Suprapubic skin (tissue), 4 donors: ENCODE measurements at regions not wholly inside any gene's neighbourhood (a gene's known extent, or its start where the extent isn't known, plus 50 kb on each side); places are given as distances from the start of the nearest gene placed in this dataset.

Experiments used
- EP300 ChIP-seq: sonication (generic); formaldehyde crosslinking; IDR thresholded peaks from one replicate; pipeline ENCODE4 v1.6.1; 2017; ENCODE audit warnings: antibody characterized with exemption
- POLR2A ChIP-seq, 2 donors: fragments of 450-650 bp; IDR thresholded peaks; one replicate each; pipeline ENCODE4 v1.6.1; 2017; ENCODE audit warnings: antibody characterized with exemption in 2 of 2, mild to moderate bottlenecking in 2 of 2, moderate library complexity in 2 of 2
- POLR2AphosphoS5 ChIP-seq, 3 donors: sonication (generic); formaldehyde crosslinking; IDR thresholded peaks; one replicate each; pipeline ENCODE4 v1.6.1; 2017; ENCODE audit warnings: antibody characterized with exemption in 3 of 3
- TF ChIP-seq, protein P1 (sequence below), 2 donors: fragments of 200-600 bp in 1 of 2; fragments of 450-650 bp in 1 of 2; sonication (generic) in 1 of 2; IDR thresholded peaks; one replicate each; pipeline ENCODE4 v1.5.1; 2016 to 2019; ENCODE audit warnings: antibody characterized with exemption in 2 of 2, mild to moderate bottlenecking in 1 of 2, moderate library complexity in 1 of 2

DNA sequence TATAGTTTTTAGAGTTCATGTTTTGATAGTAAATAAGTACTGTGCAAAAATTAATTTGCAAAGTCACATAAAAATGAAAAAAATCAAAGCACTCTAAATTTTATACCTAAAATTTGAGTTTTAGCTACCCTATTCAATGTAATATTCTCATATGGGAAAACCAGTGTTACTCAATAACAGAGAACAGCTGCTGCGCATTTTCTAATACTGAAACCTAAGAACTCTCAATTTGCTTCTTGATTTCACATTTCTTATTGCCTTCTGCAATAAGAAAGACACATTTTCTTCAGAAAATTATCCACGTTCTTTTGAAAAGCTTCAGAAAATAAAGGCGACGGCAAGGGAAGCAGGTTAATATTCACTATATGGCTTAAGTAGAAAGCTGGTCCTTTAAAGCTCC is 199.1 kb upstream of the CCDC150 start:
- no peak for TF ChIP-seq POLR2A (IDR thresholded peaks at IDR 0.05)
- TF ChIP-seq, protein P1, sequence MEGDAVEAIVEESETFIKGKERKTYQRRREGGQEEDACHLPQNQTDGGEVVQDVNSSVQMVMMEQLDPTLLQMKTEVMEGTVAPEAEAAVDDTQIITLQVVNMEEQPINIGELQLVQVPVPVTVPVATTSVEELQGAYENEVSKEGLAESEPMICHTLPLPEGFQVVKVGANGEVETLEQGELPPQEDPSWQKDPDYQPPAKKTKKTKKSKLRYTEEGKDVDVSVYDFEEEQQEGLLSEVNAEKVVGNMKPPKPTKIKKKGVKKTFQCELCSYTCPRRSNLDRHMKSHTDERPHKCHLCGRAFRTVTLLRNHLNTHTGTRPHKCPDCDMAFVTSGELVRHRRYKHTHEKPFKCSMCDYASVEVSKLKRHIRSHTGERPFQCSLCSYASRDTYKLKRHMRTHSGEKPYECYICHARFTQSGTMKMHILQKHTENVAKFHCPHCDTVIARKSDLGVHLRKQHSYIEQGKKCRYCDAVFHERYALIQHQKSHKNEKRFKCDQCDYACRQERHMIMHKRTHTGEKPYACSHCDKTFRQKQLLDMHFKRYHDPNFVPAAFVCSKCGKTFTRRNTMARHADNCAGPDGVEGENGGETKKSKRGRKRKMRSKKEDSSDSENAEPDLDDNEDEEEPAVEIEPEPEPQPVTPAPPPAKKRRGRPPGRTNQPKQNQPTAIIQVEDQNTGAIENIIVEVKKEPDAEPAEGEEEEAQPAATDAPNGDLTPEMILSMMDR (IDR thresholded peaks at IDR 0.05), result no peak
- no peak for TF ChIP-seq EP300
- TF ChIP-seq POLR2AphosphoS5 (IDR thresholded peaks at IDR 0.05), result no peak
